ENCODE measurements at regions not wholly inside any gene's neighbourhood (a gene's known extent, or its start where the extent isn't known, plus 50 kb on each side); places are given as distances from the start of the nearest gene placed in this dataset.
"Not testable (repeated sequence)": the region's sequence is repeated elsewhere in the genome, so short reads cannot be mapped to it uniquely, and the experiment has no call there.

- DNase-seq, result not testable (repeated sequence)
These were observed 223.7 kb upstream of the VLDLR start for GRCh38 chr9:2397875-2398274.

- DNase-seq, result not testable (repeated sequence)
These were observed 219.8 kb upstream of the VLDLR start for GRCh38 chr9:2401746-2402145.

- no peak for DNase-seq
These were observed 217.9 kb upstream of the VLDLR start for GRCh38 chr9:2403701-2404100.

GRCh38 chr9:2406252-2406651 lies 215.3 kb upstream of the VLDLR start:
- no peak for DNase-seq

GRCh38 chr9:2407450-2407849 lies 214.1 kb upstream of the VLDLR start:
- no peak for DNase-seq

GRCh38 chr9:2411459-2412215 lies 209.9 kb upstream of the VLDLR start:
- no peak for DNase-seq

GRCh38 chr9:2413160-2413805 lies 208.3 kb upstream of the VLDLR start:
- no peak for DNase-seq

- DNase-seq, result no peak
These were observed 207.1 kb upstream of the VLDLR start for GRCh38 chr9:2414465-2414864.

GRCh38 chr9:2415326-2415725 lies 206.3 kb upstream of the VLDLR start:
- DNase-seq, result no peak

- DNase-seq, result no peak
These were observed 203.9 kb upstream of the VLDLR start for GRCh38 chr9:2417730-2418129.

GRCh38 chr9:2418619-2419018 lies 203.0 kb upstream of the VLDLR start:
- DNase-seq, result peak; percentile 83 to 88

- no peak for DNase-seq
These were observed 202.2 kb upstream of the VLDLR start for GRCh38 chr9:2419347-2419746.

GRCh38 chr9:2420543-2420942 lies 201.0 kb upstream of the VLDLR start:
- no peak for DNase-seq

- DNase-seq, result no peak
These were observed 197.0 kb upstream of the VLDLR start for GRCh38 chr9:2424619-2425033.

- DNase-seq, result no peak
These were observed 195.9 kb upstream of the VLDLR start for GRCh38 chr9:2425676-2426075.

- DNase-seq, result peak; percentile 85
These were observed 194.3 kb upstream of the VLDLR start for GRCh38 chr9:2427120-2427891.

- DNase-seq, result no peak
These were observed 181.6 kb upstream of the VLDLR start for GRCh38 chr9:2439957-2440356.

- not testable (repeated sequence) for DNase-seq
These were observed 177.7 kb upstream of the VLDLR start for GRCh38 chr9:2443933-2444332.

- DNase-seq, result no peak
These were observed 173.3 kb upstream of the VLDLR start for GRCh38 chr9:2448193-2448738.

GRCh38 chr9:2453106-2453505 lies 168.5 kb upstream of the VLDLR start:
- DNase-seq, result no peak

- no peak for DNase-seq
These were observed 167.9 kb upstream of the VLDLR start for GRCh38 chr9:2453701-2454100.

GRCh38 chr9:2459756-2460155 lies 161.8 kb upstream of the VLDLR start:
- no peak for DNase-seq

GRCh38 chr9:2461892-2462291 lies 159.7 kb upstream of the VLDLR start:
- peak in 1 of 2 experiments; percentile 23 for DNase-seq

- DNase-seq, result no peak
These were observed 157.0 kb upstream of the VLDLR start for GRCh38 chr9:2464624-2465023.
